Neutrophil (primary cell): ENCODE measurements at regions not wholly inside any gene's neighbourhood (a gene's known extent, or its start where the extent isn't known, plus 50 kb on each side); places are given as distances from the start of the nearest gene placed in this dataset.

Experiments used
- H3K27ac ChIP-seq: fragments of 200-600 bp; sonication (generic); 2 replicates; pipeline ENCODE4 v1.5.1; 2016; ENCODE audit warnings: mild to moderate bottlenecking, moderate library complexity
- H3K27me3 ChIP-seq: fragments of 200-600 bp; sonication (generic); 2 replicates; pipeline ENCODE4 v1.6.0; 2016; ENCODE audit warnings: mild to moderate bottlenecking
- H3K36me3 ChIP-seq: fragments of 200-600 bp; sonication (generic); 2 replicates; pipeline ENCODE4 v1.5.1; 2017
- H3K4me1 ChIP-seq, 2 experiments: fragments of 200-600 bp in 1 of 2; sonication (generic) in 1 of 2; 1 replicate in 1 of 2; 2 replicates in 1 of 2; pipeline versions ENCODE4 v1.5.1 to v1.6.1; 2013 to 2016; ENCODE audit warnings: low read depth in 1 of 2, low read length in 1 of 2, mild to moderate bottlenecking in 1 of 2, moderate library complexity in 1 of 2; ENCODE audit not compliant: control insufficient read depth in 1 of 2, insufficient read depth in 1 of 2
- H3K4me3 ChIP-seq, 2 experiments: fragments of 200-600 bp in 1 of 2; sonication (generic) in 1 of 2; 1 replicate in 1 of 2; 2 replicates in 1 of 2; pipeline ENCODE4 v1.5.1; 2013 to 2016; ENCODE audit warnings: low read depth in 1 of 2, low read length in 1 of 2, mild to moderate bottlenecking in 1 of 2, moderate library complexity in 1 of 2
- H3K9me3 ChIP-seq: fragments of 200-600 bp; sonication (generic); 2 replicates; pipeline ENCODE4 v1.5.1; 2016
- CTCF ChIP-seq: fragments of 200-600 bp; sonication (generic); IDR thresholded peaks from 2 replicates; pipeline ENCODE4 v1.5.1; 2016; ENCODE audit warnings: antibody characterized with exemption

GRCh38 chr1:193767886-193768285, 581.5 kb upstream of the B3GALT2 start:
- TF ChIP-seq CTCF, result no peak
- Histone ChIP-seq H3K4me3 (no peak overlapping the region), H3K27ac (no peak overlapping the region)

GRCh38 chr1:193766329-193766728, 579.9 kb upstream of the B3GALT2 start:
- Histone ChIP-seq H3K4me1 (no peaks in the 10 kb centered on the region), H3K27ac (no peak overlapping the region), H3K4me3 (no peak overlapping the region), H3K9me3 (no peaks in the 10 kb centered on the region), H3K36me3 (no peaks in the 10 kb centered on the region), H3K27me3 (no peaks in the 10 kb centered on the region)
- TF ChIP-seq CTCF, result no peak

More at GRCh38 chr1:193767886-193768285, 581.5 kb upstream of the B3GALT2 start:
- H3K4me1 ChIP-seq, result no peaks in the 10 kb centered on the region
- no peaks in the 10 kb centered on the region for H3K27me3 ChIP-seq
- no peaks in the 10 kb centered on the region for H3K9me3 ChIP-seq
- H3K36me3 ChIP-seq, result no peaks in the 10 kb centered on the region

DNA sequence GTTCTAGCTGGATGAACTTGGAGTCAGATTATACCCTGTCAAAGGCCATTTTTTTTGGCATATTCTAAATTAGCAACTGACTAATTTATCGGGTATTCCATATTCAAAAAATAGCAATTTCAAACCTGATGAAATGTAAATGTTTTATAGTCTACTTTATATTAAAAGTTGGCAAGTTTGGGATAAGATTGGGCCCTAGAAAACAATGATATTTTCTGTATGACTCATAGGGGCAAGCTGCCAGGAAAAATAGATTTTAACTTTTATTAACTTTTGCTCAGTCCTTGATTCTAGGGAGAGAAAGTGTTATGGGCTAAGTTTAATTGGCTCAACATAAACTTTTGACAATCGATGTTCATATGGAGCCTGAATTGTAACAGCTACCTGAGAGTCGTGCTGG, 576.9 kb upstream of the B3GALT2 start:
- H3K36me3 ChIP-seq, result no peaks in the 10 kb centered on the region
- TF ChIP-seq CTCF, result no peak

GRCh38 chr1:193762236-193762635, 575.8 kb upstream of the B3GALT2 start:
- Histone ChIP-seq H3K4me3 (no peak overlapping the region), H3K9me3 (no peaks in the 10 kb centered on the region), H3K4me1 (no peaks in the 10 kb centered on the region), H3K27ac (no peak overlapping the region), H3K27me3 (no peaks in the 10 kb centered on the region), H3K36me3 (no peaks in the 10 kb centered on the region)
- no peak for TF ChIP-seq CTCF

More for the DNA sequence above, 576.9 kb upstream of the B3GALT2 start:
- H3K4me3 ChIP-seq, result no peak overlapping the region
- no peaks in the 10 kb centered on the region for H3K4me1 ChIP-seq
- no peak overlapping the region for H3K27ac ChIP-seq
- no peaks in the 10 kb centered on the region for H3K27me3 ChIP-seq
- H3K9me3 ChIP-seq, result no peaks in the 10 kb centered on the region

DNA sequence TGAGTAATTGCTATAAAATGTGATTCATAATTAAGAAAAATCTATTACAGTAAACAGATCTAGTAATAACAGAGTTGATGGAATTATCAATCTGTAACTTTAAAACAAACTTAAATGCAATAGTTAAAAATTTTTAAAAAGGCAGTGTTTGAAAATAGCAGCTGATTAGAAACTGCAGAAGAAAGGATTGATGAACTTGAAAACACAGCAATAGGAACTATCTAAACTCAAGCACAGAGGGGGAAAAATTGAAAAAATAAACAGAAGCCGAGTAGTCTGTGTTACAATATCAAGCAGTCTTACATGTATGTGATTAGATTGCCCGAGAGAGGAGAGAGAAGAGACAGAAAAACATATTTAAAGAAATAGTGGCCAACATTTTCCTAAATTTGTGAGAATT, 569.0 kb upstream of the B3GALT2 start:
- TF ChIP-seq CTCF, result no peak
- Histone ChIP-seq H3K9me3 (no peaks in the 10 kb centered on the region), H3K4me3 (no peak overlapping the region), H3K27me3 (no peaks in the 10 kb centered on the region), H3K27ac (no peak overlapping the region), H3K36me3 (no peaks in the 10 kb centered on the region), H3K4me1 (no peaks in the 10 kb centered on the region)
